ENCODE measurements at regions not wholly inside any gene's neighbourhood (a gene's known extent, or its start where the extent isn't known, plus 50 kb on each side); places are given as distances from the start of the nearest gene placed in this dataset.

GRCh38 chr15:47339800-47340570, 377.3 kb upstream of the SEMA6D start:
- no peaks in the 10 kb centered on the region for H3K9me3 ChIP-seq (ENCODE audit: control insufficient read depth, insufficient read depth, low read depth, low read length)
- no peak overlapping the region for H3K4me3 ChIP-seq (ENCODE audit: low read depth, low read length)
- H3K36me3 ChIP-seq (ENCODE audit: control insufficient read depth, insufficient read depth, low read length) = no peaks in the 10 kb centered on the region
- H3K27me3 ChIP-seq (ENCODE audit: control insufficient read depth, insufficient read depth, low read length) = no peaks in the 10 kb centered on the region
- no peak overlapping the region for H3K27ac ChIP-seq (ENCODE audit: low read depth, low read length)
- H3K9ac ChIP-seq (ENCODE audit: low read length) = no peak overlapping the region
- H3K4me1 ChIP-seq (ENCODE audit: control insufficient read depth, insufficient read depth, low read length) = no peaks in the 10 kb centered on the region

DNA sequence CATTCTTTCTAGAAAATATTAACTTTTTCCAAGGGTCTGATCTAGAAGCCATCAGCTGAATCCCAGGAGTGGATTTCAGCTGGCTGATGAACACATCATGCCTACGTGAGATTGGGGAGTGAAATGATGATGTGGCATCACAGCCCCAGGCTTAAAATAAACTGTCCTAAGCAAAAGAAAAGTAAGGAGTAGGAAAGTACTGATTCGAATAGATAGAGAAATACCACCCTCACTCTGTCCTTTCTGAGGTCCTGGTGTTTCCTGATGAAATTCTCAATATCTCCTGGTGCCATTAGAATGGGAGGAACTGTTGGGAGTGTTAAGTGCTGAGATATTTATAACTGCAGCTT, 376.8 kb upstream of the SEMA6D start:
- no peak overlapping the region for H3K27ac ChIP-seq (ENCODE audit: low read depth, low read length)

GRCh38 chr15:47349179-47349578, 368.1 kb upstream of the SEMA6D start:
- Histone ChIP-seq H3K36me3 (ENCODE audit: control insufficient read depth, insufficient read depth, low read length) (no peaks in the 10 kb centered on the region), H3K9ac (ENCODE audit: low read length) (no peak overlapping the region), H3K9me3 (ENCODE audit: control insufficient read depth, insufficient read depth, low read depth, low read length) (no peaks in the 10 kb centered on the region), H3K27me3 (ENCODE audit: control insufficient read depth, insufficient read depth, low read length) (no peaks in the 10 kb centered on the region), H3K4me1 (ENCODE audit: control insufficient read depth, insufficient read depth, low read length) (no peaks in the 10 kb centered on the region), H3K4me3 (ENCODE audit: low read depth, low read length) (no peak overlapping the region), H3K27ac (ENCODE audit: low read depth, low read length) (no peak overlapping the region)

More for the DNA sequence above, 376.8 kb upstream of the SEMA6D start:
- no peak overlapping the region for H3K9ac ChIP-seq (ENCODE audit: low read length)
- no peaks in the 10 kb centered on the region for H3K36me3 ChIP-seq (ENCODE audit: control insufficient read depth, insufficient read depth, low read length)
- no peak overlapping the region for H3K4me3 ChIP-seq (ENCODE audit: low read depth, low read length)
- no peaks in the 10 kb centered on the region for H3K27me3 ChIP-seq (ENCODE audit: control insufficient read depth, insufficient read depth, low read length)
- no peaks in the 10 kb centered on the region for H3K4me1 ChIP-seq (ENCODE audit: control insufficient read depth, insufficient read depth, low read length)
- no peaks in the 10 kb centered on the region for H3K9me3 ChIP-seq (ENCODE audit: control insufficient read depth, insufficient read depth, low read depth, low read length)

DNA sequence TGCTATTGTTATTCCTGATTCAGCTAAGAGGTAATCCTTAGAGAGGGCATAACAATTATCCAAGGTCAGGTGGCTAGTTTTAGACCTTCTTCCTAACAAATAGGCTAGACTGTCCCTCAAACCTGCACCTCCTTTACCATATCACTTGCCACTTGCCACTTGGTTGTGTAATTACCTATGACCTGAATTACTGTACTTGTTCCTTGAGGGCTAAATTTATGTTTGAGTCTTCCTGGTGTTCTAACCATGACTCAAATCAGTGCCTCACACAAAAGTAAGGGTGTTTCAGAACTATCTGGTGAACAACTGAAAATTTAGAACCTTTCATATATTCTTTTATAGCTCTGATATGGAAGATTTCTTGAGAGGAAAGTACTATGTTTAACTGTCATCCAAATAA, 365.8 kb upstream of the SEMA6D start:
- no peak overlapping the region for H3K9ac ChIP-seq (ENCODE audit: low read length)
- no peaks in the 10 kb centered on the region for H3K36me3 ChIP-seq (ENCODE audit: control insufficient read depth, insufficient read depth, low read length)
- no peak overlapping the region for H3K4me3 ChIP-seq (ENCODE audit: low read depth, low read length)
- H3K9me3 ChIP-seq (ENCODE audit: control insufficient read depth, insufficient read depth, low read depth, low read length) = no peaks in the 10 kb centered on the region
- H3K27me3 ChIP-seq (ENCODE audit: control insufficient read depth, insufficient read depth, low read length) = no peaks in the 10 kb centered on the region
- no peaks in the 10 kb centered on the region for H3K4me1 ChIP-seq (ENCODE audit: control insufficient read depth, insufficient read depth, low read length)
- no peak overlapping the region for H3K27ac ChIP-seq (ENCODE audit: low read depth, low read length)

DNA sequence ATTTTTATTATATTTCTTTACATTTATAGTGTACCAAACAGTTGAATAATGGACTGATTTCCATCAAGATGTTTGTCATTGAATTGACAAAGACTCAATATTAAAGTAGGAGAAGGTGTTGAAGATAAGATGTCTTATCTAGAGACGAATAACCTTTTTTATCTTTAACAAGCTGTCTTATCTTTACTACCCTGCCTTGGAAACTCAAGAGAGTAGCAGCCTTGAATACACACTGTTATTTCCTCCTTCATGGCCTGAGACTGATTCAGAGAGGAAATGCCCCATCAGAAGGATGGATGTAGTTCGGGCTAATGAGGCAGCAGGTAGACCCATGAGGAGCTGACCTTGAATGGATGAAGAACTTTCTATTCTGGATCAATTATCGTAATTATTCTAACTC, 365.1 kb upstream of the SEMA6D start:
- Histone ChIP-seq H3K27me3 (ENCODE audit: control insufficient read depth, insufficient read depth, low read length) (no peaks in the 10 kb centered on the region), H3K9me3 (ENCODE audit: control insufficient read depth, insufficient read depth, low read depth, low read length) (no peaks in the 10 kb centered on the region), H3K27ac (ENCODE audit: low read depth, low read length) (no peak overlapping the region), H3K9ac (ENCODE audit: low read length) (no peak overlapping the region), H3K4me1 (ENCODE audit: control insufficient read depth, insufficient read depth, low read length) (no peaks in the 10 kb centered on the region), H3K4me3 (ENCODE audit: low read depth, low read length) (no peak overlapping the region), H3K36me3 (ENCODE audit: control insufficient read depth, insufficient read depth, low read length) (no peaks in the 10 kb centered on the region)

- Histone ChIP-seq H3K4me1 (ENCODE audit: control insufficient read depth, insufficient read depth, low read length) (no peaks in the 10 kb centered on the region), H3K27ac (ENCODE audit: low read depth, low read length) (no peak overlapping the region), H3K9me3 (ENCODE audit: control insufficient read depth, insufficient read depth, low read depth, low read length) (no peaks in the 10 kb centered on the region), H3K27me3 (ENCODE audit: control insufficient read depth, insufficient read depth, low read length) (no peaks in the 10 kb centered on the region), H3K36me3 (ENCODE audit: control insufficient read depth, insufficient read depth, low read length) (no peaks in the 10 kb centered on the region), H3K4me3 (ENCODE audit: low read depth, low read length) (no peak overlapping the region), H3K9ac (ENCODE audit: low read length) (no peak overlapping the region)
Observed at GRCh38 chr15:47355759-47356158, 361.5 kb upstream of the SEMA6D start.

- Histone ChIP-seq H3K4me3 (ENCODE audit: low read depth, low read length) (no peak overlapping the region), H3K27me3 (ENCODE audit: control insufficient read depth, insufficient read depth, low read length) (no peaks in the 10 kb centered on the region), H3K36me3 (ENCODE audit: control insufficient read depth, insufficient read depth, low read length) (no peaks in the 10 kb centered on the region), H3K9me3 (ENCODE audit: control insufficient read depth, insufficient read depth, low read depth, low read length) (no peaks in the 10 kb centered on the region), H3K9ac (ENCODE audit: low read length) (no peak overlapping the region), H3K27ac (ENCODE audit: low read depth, low read length) (no peak overlapping the region), H3K4me1 (ENCODE audit: control insufficient read depth, insufficient read depth, low read length) (no peaks in the 10 kb centered on the region)
Observed at GRCh38 chr15:47356297-47356696, 361.0 kb upstream of the SEMA6D start.

- H3K27ac ChIP-seq (ENCODE audit: low read depth, low read length) = no peak overlapping the region
- no peaks in the 10 kb centered on the region for H3K4me1 ChIP-seq (ENCODE audit: control insufficient read depth, insufficient read depth, low read length)
- H3K9ac ChIP-seq (ENCODE audit: low read length) = no peak overlapping the region
- H3K4me3 ChIP-seq (ENCODE audit: low read depth, low read length) = no peak overlapping the region
- H3K9me3 ChIP-seq (ENCODE audit: control insufficient read depth, insufficient read depth, low read depth, low read length) = no peaks in the 10 kb centered on the region
- H3K36me3 ChIP-seq (ENCODE audit: control insufficient read depth, insufficient read depth, low read length) = no peaks in the 10 kb centered on the region
- H3K27me3 ChIP-seq (ENCODE audit: control insufficient read depth, insufficient read depth, low read length) = no peaks in the 10 kb centered on the region
Observed at GRCh38 chr15:47358876-47359275, 358.4 kb upstream of the SEMA6D start.

DNA sequence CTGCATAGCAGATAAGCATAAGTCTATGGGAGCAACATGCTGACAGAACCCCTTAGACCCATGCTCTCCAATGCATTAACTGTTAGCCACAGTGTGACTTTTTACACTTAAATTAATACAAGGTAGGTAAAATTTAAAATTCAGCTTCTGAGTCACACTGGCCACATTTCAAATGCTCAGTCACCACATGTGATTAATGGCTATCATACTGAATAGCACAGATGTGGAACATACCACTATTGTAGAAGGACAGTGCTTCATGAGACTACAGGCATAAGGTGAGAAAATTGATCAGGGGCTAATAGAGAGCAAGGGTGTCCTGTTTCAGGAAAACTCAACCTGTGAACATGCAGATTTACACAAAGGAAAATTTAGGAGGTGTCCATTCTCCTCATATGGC, 357.0 kb upstream of the SEMA6D start:
- Histone ChIP-seq H3K27ac (ENCODE audit: low read depth, low read length) (no peak overlapping the region), H3K4me1 (ENCODE audit: control insufficient read depth, insufficient read depth, low read length) (0 out of 2 replicates have a peak, but pooled peaks cover 6% of the 10 kb centered on the region), H3K4me3 (ENCODE audit: low read depth, low read length) (no peak overlapping the region), H3K9ac (ENCODE audit: low read length) (no peak overlapping the region), H3K27me3 (ENCODE audit: control insufficient read depth, insufficient read depth, low read length) (no peaks in the 10 kb centered on the region), H3K36me3 (ENCODE audit: control insufficient read depth, insufficient read depth, low read length) (no peaks in the 10 kb centered on the region), H3K9me3 (ENCODE audit: control insufficient read depth, insufficient read depth, low read depth, low read length) (no peaks in the 10 kb centered on the region; the same call in 1 of the 2 replicates)

DNA sequence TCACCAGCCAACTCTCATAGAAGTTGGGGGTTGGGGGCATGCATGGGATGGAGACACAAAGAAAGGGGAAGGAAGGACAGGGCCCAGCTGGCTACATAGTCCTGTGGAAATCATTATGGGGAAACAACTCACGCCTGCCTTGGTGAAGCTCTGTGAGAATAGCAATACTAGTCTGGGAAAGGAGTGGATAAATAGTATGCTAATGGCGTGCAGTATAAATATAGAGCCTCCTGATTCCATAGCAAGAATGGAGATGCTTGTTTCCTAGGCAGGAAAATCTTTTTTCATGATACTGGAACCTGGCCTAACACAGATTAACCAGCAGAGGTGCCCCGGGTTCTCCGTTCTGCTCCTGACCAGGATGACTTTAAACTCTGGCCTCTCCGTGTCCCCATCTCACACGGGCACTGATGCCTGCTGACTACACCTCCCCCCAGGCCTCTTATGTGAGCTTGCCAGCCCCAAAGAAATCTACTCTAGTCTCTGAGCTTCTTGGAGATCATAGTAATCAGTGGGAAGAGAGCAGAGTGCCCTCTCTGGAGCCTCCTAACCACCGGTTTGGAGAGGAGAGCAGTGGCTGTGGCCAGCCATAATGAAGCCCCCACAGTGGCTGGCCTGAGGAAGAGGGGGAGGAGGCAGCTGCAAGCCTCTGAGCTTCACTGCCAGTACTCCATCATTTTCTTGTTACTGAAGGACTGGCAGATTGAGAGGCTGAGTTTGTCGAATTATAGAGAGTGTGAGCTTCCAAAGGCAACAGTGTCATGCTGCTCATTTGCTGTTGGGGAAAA, 355.0 kb upstream of the SEMA6D start:
- H3K9me3 ChIP-seq (ENCODE audit: control insufficient read depth, insufficient read depth, low read depth, low read length) = no peaks in the 10 kb centered on the region; the same call in 1 of the 2 replicates
- no peak overlapping the region for H3K27ac ChIP-seq (ENCODE audit: low read depth, low read length)
- no peak overlapping the region for H3K9ac ChIP-seq (ENCODE audit: low read length)
- no peaks in the 10 kb centered on the region for H3K36me3 ChIP-seq (ENCODE audit: control insufficient read depth, insufficient read depth, low read length)
- no peak overlapping the region for H3K4me3 ChIP-seq (ENCODE audit: low read depth, low read length)
- no peaks in the 10 kb centered on the region for H3K27me3 ChIP-seq (ENCODE audit: control insufficient read depth, insufficient read depth, low read length)
- 0 out of 2 replicates have a peak, but pooled peaks cover 6% of the 10 kb centered on the region for H3K4me1 ChIP-seq (ENCODE audit: control insufficient read depth, insufficient read depth, low read length)

GRCh38 chr15:47363653-47364052, 353.7 kb upstream of the SEMA6D start:
- no peaks in the 10 kb centered on the region; the same call in 1 of the 2 replicates for H3K9me3 ChIP-seq (ENCODE audit: control insufficient read depth, insufficient read depth, low read depth, low read length)
- no peak overlapping the region for H3K9ac ChIP-seq (ENCODE audit: low read length)
- 0 out of 2 replicates have a peak, but pooled peaks cover 6% of the 10 kb centered on the region for H3K4me1 ChIP-seq (ENCODE audit: control insufficient read depth, insufficient read depth, low read length)
- H3K36me3 ChIP-seq (ENCODE audit: control insufficient read depth, insufficient read depth, low read length) = no peaks in the 10 kb centered on the region
- no peak overlapping the region for H3K4me3 ChIP-seq (ENCODE audit: low read depth, low read length)
- H3K27ac ChIP-seq (ENCODE audit: low read depth, low read length) = no peak overlapping the region
- H3K27me3 ChIP-seq (ENCODE audit: control insufficient read depth, insufficient read depth, low read length) = no peaks in the 10 kb centered on the region

Measured in HUES6 (cell line).